ENCODE measurements at regions not wholly inside any gene's neighbourhood (a gene's known extent, or its start where the extent isn't known, plus 50 kb on each side); places are given as distances from the start of the nearest gene placed in this dataset.

- no peak overlapping the region for H2BK5ac ChIP-seq (ENCODE audit: low read depth, low read length)
- no peak overlapping the region for H2BK15ac ChIP-seq (ENCODE audit: low read length)
- H4K20me1 ChIP-seq (replicated peaks in 1 of 2; ENCODE audit: control insufficient read depth in 1 of 2, insufficient read depth in 2 of 2, low read length in 2 of 2): no peaks in the 10 kb centered on the region
- no peak overlapping the region for H3K23ac ChIP-seq (ENCODE audit: insufficient read length)
- no peak overlapping the region for H3K9ac ChIP-seq (replicated peaks in 1 of 4; ENCODE audit: extremely low read depth in 1 of 4, low read depth in 3 of 4, low read length in 3 of 4)
- no peak overlapping the region for H4K8ac ChIP-seq (ENCODE audit: extremely low read depth, insufficient read depth, low read length)
- H3K79me1 ChIP-seq (ENCODE audit: low read depth, low read length): no peaks in the 10 kb centered on the region
- DNase-seq (ENCODE audit: low read depth in 1 of 2, low spot score in 2 of 2) (no peak), FAIRE-seq (no peak)
- WGBS, 2 experiments (ENCODE audit: extremely low coverage in 1 of 2, insufficient coverage in 1 of 2, insufficient read length in 1 of 2, insufficient replicate concordance in 2 of 2, low coverage in 1 of 2, low lambda C conversion rate in 2 of 2, missing lambda C conversion rate in 1 of 2): 97% methylated on average over 5 of the region's 5 CpGs; no CpG with 5 or more reads in 1 of the 2 experiments
- no peak overlapping the region for H2BK20ac ChIP-seq (ENCODE audit: low read length)
- H4K91ac ChIP-seq (replicated peaks; ENCODE audit: insufficient read length, low read length): no peak overlapping the region
- H3K36me3 ChIP-seq (ENCODE audit: control insufficient read depth in 2 of 4, insufficient read depth in 4 of 4, low read length in 3 of 4): no peaks in the 10 kb centered on the region
- no peaks in the 10 kb centered on the region for H3K79me2 ChIP-seq (ENCODE audit: control insufficient read depth in 1 of 2, insufficient read depth in 2 of 2, low read length in 2 of 2)
- no peak overlapping the region for H3K18ac ChIP-seq (ENCODE audit: extremely low read depth, low read length)
- H3K4me3 ChIP-seq (ENCODE audit: extremely low read depth in 1 of 4, insufficient read depth in 2 of 4, low read depth in 3 of 4, low read length in 4 of 4): no peak overlapping the region
- no peak overlapping the region for H4K5ac ChIP-seq (ENCODE audit: insufficient read length, low read depth, low read length)
- H3K23me2 ChIP-seq (ENCODE audit: low read depth, low read length): no peaks in the 10 kb centered on the region
- POLR2A ChIA-PET (ENCODE audit: partially characterized antibody): no interaction called here
- CTCF ChIA-PET (ENCODE audit: partially characterized antibody): no interaction called here
- no peaks in the 10 kb centered on the region for H3K27me3 ChIP-seq (replicated peaks in 1 of 4; ENCODE audit: control insufficient read depth in 3 of 4, extremely low read depth in 1 of 4, insufficient read depth in 3 of 4, low read length in 3 of 4)
- H2AK5ac ChIP-seq (ENCODE audit: low read depth, low read length): no peak overlapping the region
- H3K4ac ChIP-seq (replicated peaks; ENCODE audit: insufficient read length, low read depth, low read length): no peak overlapping the region
- H3K4me1 ChIP-seq (replicated peaks in 1 of 4; ENCODE audit: control insufficient read depth in 3 of 4, insufficient read depth in 4 of 4, low read length in 3 of 4): no peaks in the 10 kb centered on the region
- no peak overlapping the region for H2AFZ ChIP-seq (ENCODE audit: low read length)
- no peak overlapping the region for H2BK12ac ChIP-seq (ENCODE audit: low read depth, low read length)
- H3K9me3 ChIP-seq (ENCODE audit: insufficient read depth in 2 of 2, low read depth in 1 of 2, low read length in 1 of 2): no peaks in the 10 kb centered on the region
- no peak overlapping the region for H2BK120ac ChIP-seq (replicated peaks; ENCODE audit: low read depth, low read length)
- no peak overlapping the region for H3K56ac ChIP-seq (replicated peaks; ENCODE audit: insufficient read length, low read depth, low read length)
- no peak overlapping the region for H3K27ac ChIP-seq (ENCODE audit: low read depth, low read length)
- H3K4me2 ChIP-seq (ENCODE audit: insufficient read depth in 1 of 2, low read depth in 2 of 2, low read length in 2 of 2): no peak overlapping the region
- no peak overlapping the region for H3K14ac ChIP-seq (ENCODE audit: insufficient read length)
- TF ChIP-seq CBX5 (IDR thresholded peaks at IDR 0.05; ENCODE audit: low read depth, low read length) (no peak), RNF2 (IDR thresholded peaks at IDR 0.05; ENCODE audit: borderline replicate concordance, low read depth, low read length, missing control alignments, poor library complexity, severe bottlenecking) (no peak), EGR1 (IDR thresholded peaks at IDR 0.05; ENCODE audit: borderline replicate concordance, low read depth, low read length) (no peak), RAD21 (IDR thresholded peaks at IDR 0.05 in 1 of 2, conservative IDR thresholded peaks at IDR 0.05 in 1 of 2; ENCODE audit: low read depth in 2 of 2, low read length in 2 of 2) (no peak), SP4 (IDR thresholded peaks at IDR 0.05; ENCODE audit: low read length) (no peak), CHD1 (IDR thresholded peaks at IDR 0.05; ENCODE audit: low read depth, low read length) (no peak), YY1 (IDR thresholded peaks at IDR 0.05; ENCODE audit: low read depth, low read length) (no peak), JUND (IDR thresholded peaks at IDR 0.05; ENCODE audit: low read length) (no peak), HDAC6 (IDR thresholded peaks at IDR 0.05; ENCODE audit: low read depth, low read length) (no peak), ATF2 (IDR thresholded peaks at IDR 0.05; ENCODE audit: low read length) (no peak), KDM4A (IDR thresholded peaks at IDR 0.05; ENCODE audit: low read depth, low read length, severe bottlenecking) (no peak), SIN3A (conservative IDR thresholded peaks at IDR 0.05 in 1 of 2, IDR thresholded peaks at IDR 0.05 in 1 of 2; ENCODE audit: low read depth in 1 of 2, low read length in 2 of 2) (no peak), SRF (IDR thresholded peaks at IDR 0.05; ENCODE audit: low read depth, low read length) (no peak)
Measured at GRCh38 chr13:103731959-103732358, 665.7 kb upstream of the SLC10A2 start.
